SK-N-MC (cell line): ENCODE measurements at regions not wholly inside any gene's neighbourhood (a gene's known extent, or its start where the extent isn't known, plus 50 kb on each side); places are given as distances from the start of the nearest gene placed in this dataset.

Experiments
- DNase-seq: peaks from one replicate; pipeline ENCODE4 v3.0.0-alpha.2; 2011; ENCODE audit warnings: low read depth, low spot score
- H3K27ac ChIP-seq: fragments of 200-600 bp; sonication (generic); 2 replicates; pipeline ENCODE4 v1.5.1; 2016; ENCODE audit warnings: mixed run types
- H3K36me3 ChIP-seq: fragments of 200-600 bp; sonication (generic); 2 replicates; pipeline ENCODE4 v1.6.1; 2017; ENCODE audit warnings: antibody characterized with exemption, low read length, mixed read lengths; ENCODE audit not compliant: insufficient read depth
- H3K4me3 ChIP-seq: fragments of 200-600 bp; sonication (generic); 2 replicates; pipeline ENCODE4 v1.5.1; 2016
- H3K9ac ChIP-seq: fragments of 200-600 bp; sonication (generic); 2 replicates; pipeline ENCODE4 v1.8.0; 2017; ENCODE audit warnings: mixed run types, mixed read lengths; ENCODE audit not compliant: insufficient read length
- H3K9me3 ChIP-seq: fragments of 200-600 bp; sonication (generic); 2 replicates; pipeline ENCODE4 v1.6.1; 2017; ENCODE audit warnings: low read depth, mild to moderate bottlenecking, antibody characterized with exemption, low read length, moderate library complexity, mixed read lengths
- EZH2 ChIP-seq: fragments of 200-600 bp; sonication (generic); IDR thresholded peaks from one replicate; pipeline ENCODE4 v1.6.1; 2017; ENCODE audit warnings: antibody characterized with exemption
- FOXP2 ChIP-seq: optimal IDR thresholded peaks from 2 replicates; pipeline ENCODE3; 2011; ENCODE audit warnings: mild to moderate bottlenecking, moderate library complexity; ENCODE audit not compliant: insufficient read depth; ENCODE audit errors: extremely low read length, control extremely low read depth
- POLR2AphosphoS5 ChIP-seq: IDR thresholded peaks from 2 replicates; pipeline ENCODE4 v1.6.1; 2012; ENCODE audit warnings: mild to moderate bottlenecking, low read depth, low read length, borderline replicate concordance

GRCh38 chr13:44287958-44288357 lies 85.7 kb upstream of the SERP2 start:
- no peak for DNase-seq
- no peaks in the 10 kb centered on the region for H3K36me3 ChIP-seq
- no peak overlapping the region for H3K9ac ChIP-seq
- H3K4me3 ChIP-seq, result no peak overlapping the region
- no peak overlapping the region for H3K27ac ChIP-seq
- TF ChIP-seq EZH2, result no peak
- TF ChIP-seq POLR2AphosphoS5, result no peak
- no peak for TF ChIP-seq FOXP2
- H3K9me3 ChIP-seq, result no peaks in the 10 kb centered on the region

- DNase-seq, result no peak
- no peak for TF ChIP-seq POLR2AphosphoS5
- TF ChIP-seq FOXP2, result no peak
- no peak for TF ChIP-seq EZH2
- H3K36me3 ChIP-seq, result no peaks in the 10 kb centered on the region
- no peak overlapping the region for H3K4me3 ChIP-seq
- H3K9ac ChIP-seq, result no peak overlapping the region
- no peak overlapping the region for H3K27ac ChIP-seq
- H3K9me3 ChIP-seq, result no peaks in the 10 kb centered on the region
Observed at GRCh38 chr13:44292545-44292944, 81.1 kb upstream of the SERP2 start.

GRCh38 chr13:44293374-44293773 lies 80.2 kb upstream of the SERP2 start:
- H3K9ac ChIP-seq, result no peak overlapping the region
- H3K36me3 ChIP-seq, result no peaks in the 10 kb centered on the region
- no peak for DNase-seq
- TF ChIP-seq FOXP2 (no peak), POLR2AphosphoS5 (no peak), EZH2 (no peak)
- no peaks in the 10 kb centered on the region for H3K9me3 ChIP-seq
- no peak overlapping the region for H3K27ac ChIP-seq
- H3K4me3 ChIP-seq, result no peak overlapping the region

- Histone ChIP-seq H3K4me3 (no peak overlapping the region), H3K9me3 (no peaks in the 10 kb centered on the region), H3K9ac (no peak overlapping the region), H3K36me3 (no peaks in the 10 kb centered on the region), H3K27ac (no peak overlapping the region)
- no peak for DNase-seq
- TF ChIP-seq POLR2AphosphoS5 (no peak), EZH2 (no peak), FOXP2 (no peak)
Observed at GRCh38 chr13:44293908-44294735, 79.5 kb upstream of the SERP2 start.

GRCh38 chr13:44294876-44295275 lies 78.7 kb upstream of the SERP2 start:
- Histone ChIP-seq H3K4me3 (no peak overlapping the region), H3K9me3 (no peaks in the 10 kb centered on the region), H3K27ac (no peak overlapping the region), H3K36me3 (no peaks in the 10 kb centered on the region), H3K9ac (no peak overlapping the region)
- DNase-seq, result no peak
- TF ChIP-seq EZH2 (no peak), POLR2AphosphoS5 (no peak), FOXP2 (no peak)

- H3K36me3 ChIP-seq, result no peaks in the 10 kb centered on the region
- H3K4me3 ChIP-seq, result no peak overlapping the region
- H3K9me3 ChIP-seq, result no peaks in the 10 kb centered on the region
- TF ChIP-seq POLR2AphosphoS5, result no peak
- no peak for TF ChIP-seq FOXP2
- no peak for TF ChIP-seq EZH2
- no peak overlapping the region for H3K9ac ChIP-seq
- no peak overlapping the region for H3K27ac ChIP-seq
- DNase-seq, result no peak
Observed at GRCh38 chr13:44296856-44297255, 76.8 kb upstream of the SERP2 start.

- Histone ChIP-seq H3K4me3 (no peak overlapping the region), H3K27ac (no peak overlapping the region), H3K9me3 (no peaks in the 10 kb centered on the region), H3K36me3 (no peaks in the 10 kb centered on the region), H3K9ac (no peak overlapping the region)
- no peak for DNase-seq
- TF ChIP-seq FOXP2 (no peak), EZH2 (no peak), POLR2AphosphoS5 (no peak)
Observed at GRCh38 chr13:44298314-44298713, 75.3 kb upstream of the SERP2 start.

GRCh38 chr13:44299152-44299943 lies 74.3 kb upstream of the SERP2 start:
- Histone ChIP-seq H3K4me3 (no peak overlapping the region), H3K27ac (no peak overlapping the region), H3K9me3 (no peaks in the 10 kb centered on the region), H3K9ac (no peak overlapping the region), H3K36me3 (no peaks in the 10 kb centered on the region)
- no peak for DNase-seq
- TF ChIP-seq FOXP2, result no peak
- TF ChIP-seq POLR2AphosphoS5, result no peak
- no peak for TF ChIP-seq EZH2
